OCI-LY1 (cell line): ENCODE measurements at regions not wholly inside any gene's neighbourhood (a gene's known extent, or its start where the extent isn't known, plus 50 kb on each side); places are given as distances from the start of the nearest gene placed in this dataset.

Experiments used
- CTCF ChIP-seq: fragments of 200-600 bp; sonication (generic), shearing (Covaris generic); IDR thresholded peaks from 2 replicates; pipeline ENCODE4 v1.5.1; 2017; ENCODE audit warnings: mild to moderate bottlenecking, antibody characterized with exemption, low read length, moderate library complexity, mixed read lengths
- EZH2 ChIP-seq: fragments of 200-600 bp; sonication (generic), shearing (Covaris generic); IDR thresholded peaks from 2 replicates; pipeline ENCODE4 v1.8.0; 2017; ENCODE audit warnings: borderline replicate concordance, mixed run types, mild to moderate bottlenecking, antibody characterized with exemption, low read length, moderate library complexity, mixed read lengths

DNA sequence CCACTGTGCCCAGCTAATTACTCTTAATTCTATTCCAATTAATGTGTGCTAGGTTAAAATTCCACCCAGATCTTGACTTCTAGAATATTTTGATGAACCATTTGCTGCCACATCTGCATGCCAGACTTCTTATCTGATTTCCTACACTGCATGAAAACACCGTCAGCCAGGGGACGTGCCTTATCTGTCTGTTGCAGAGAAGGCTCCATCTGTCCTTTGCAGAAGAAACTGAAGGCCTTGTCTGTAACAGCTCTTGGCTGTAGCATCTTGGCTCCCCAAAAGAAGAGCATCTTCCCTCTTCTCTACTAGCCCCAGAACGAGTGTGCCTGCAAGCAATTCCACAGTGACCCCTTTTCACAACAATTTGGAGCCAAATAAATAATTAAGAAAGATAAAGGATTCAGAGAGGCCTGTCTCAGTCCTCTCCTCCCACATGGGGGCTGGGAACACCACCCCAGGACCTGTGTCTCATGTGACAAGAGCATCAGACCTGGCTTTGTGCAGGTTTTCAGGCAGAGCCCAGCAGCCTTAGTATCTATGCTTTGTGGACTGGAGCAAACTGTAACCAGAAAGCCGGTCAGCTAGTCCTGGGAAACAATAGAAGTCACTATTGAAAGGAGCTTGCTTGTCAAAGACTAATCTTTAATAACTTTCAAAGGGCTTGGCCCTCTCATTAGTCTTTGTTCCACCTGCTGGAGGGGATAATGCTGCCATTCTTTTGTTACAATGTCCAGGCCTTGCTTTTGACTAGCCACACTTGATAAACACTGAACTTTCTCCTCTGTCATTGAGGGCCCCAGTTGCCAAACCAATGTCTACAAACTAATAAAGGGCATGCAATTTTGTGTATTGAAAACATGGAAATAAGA lies 84.0 kb upstream of the NEUROD1 start:
- TF ChIP-seq CTCF (no peak), EZH2 (no peak)
